ENCODE measurements at regions not wholly inside any gene's neighbourhood (a gene's known extent, or its start where the extent isn't known, plus 50 kb on each side); places are given as distances from the start of the nearest gene placed in this dataset.
"Not testable (repeated sequence)": the region's sequence is repeated elsewhere in the genome, so short reads cannot be mapped to it uniquely, and the experiment has no call there.

- no peak for DNase-seq
Measured at GRCh38 chr6:121596441-121596840, 161.0 kb downstream of the GJA1 start.

GRCh38 chr6:121597654-121598053 lies 162.2 kb downstream of the GJA1 start:
- DNase-seq, result no peak

GRCh38 chr6:121599331-121599730 lies 163.9 kb downstream of the GJA1 start:
- not testable (repeated sequence) for DNase-seq

GRCh38 chr6:121600389-121601168 lies 165.1 kb downstream of the GJA1 start:
- DNase-seq, result no peak

GRCh38 chr6:121603486-121603885 lies 168.0 kb downstream of the GJA1 start:
- no peak for DNase-seq

- no peak for DNase-seq
Measured at GRCh38 chr6:121607721-121608120, 172.3 kb downstream of the GJA1 start.

GRCh38 chr6:121608270-121608669 lies 172.8 kb downstream of the GJA1 start:
- no peak for DNase-seq

GRCh38 chr6:121609281-121609680 lies 173.8 kb downstream of the GJA1 start:
- no peak for DNase-seq

GRCh38 chr6:121612927-121613326 lies 177.5 kb downstream of the GJA1 start:
- DNase-seq, result no peak

- no peak for DNase-seq
Measured at GRCh38 chr6:121614115-121614514, 178.7 kb downstream of the GJA1 start.

- DNase-seq, result no peak
Measured at GRCh38 chr6:121615493-121615892, 180.0 kb downstream of the GJA1 start.

- no peak for DNase-seq
Measured at GRCh38 chr6:121616406-121616805, 181.0 kb downstream of the GJA1 start.

- DNase-seq, result no peak
Measured at GRCh38 chr6:121617388-121617787, 181.9 kb downstream of the GJA1 start.

- no peak for DNase-seq
Measured at GRCh38 chr6:121619013-121619412, 183.6 kb downstream of the GJA1 start.

GRCh38 chr6:121619987-121620740 lies 184.7 kb downstream of the GJA1 start:
- DNase-seq, result no peak

GRCh38 chr6:121627761-121628160 lies 192.3 kb downstream of the GJA1 start:
- no peak for DNase-seq

- no peak for DNase-seq
Measured at GRCh38 chr6:121630716-121631115, 195.3 kb downstream of the GJA1 start.

- not testable (repeated sequence) for DNase-seq
Measured at GRCh38 chr6:121631752-121632151, 196.3 kb downstream of the GJA1 start.

- DNase-seq, result no peak
Measured at GRCh38 chr6:121633309-121633708, 197.9 kb downstream of the GJA1 start.

- not testable (repeated sequence) for DNase-seq
Measured at GRCh38 chr6:121634586-121634985, 199.1 kb downstream of the GJA1 start.

- no peak for DNase-seq
Measured at GRCh38 chr6:121635355-121635754, 199.9 kb downstream of the GJA1 start.

- DNase-seq, result not testable (repeated sequence)
Measured at GRCh38 chr6:121636217-121636616, 200.8 kb downstream of the GJA1 start.

GRCh38 chr6:121639021-121639420 lies 203.6 kb downstream of the GJA1 start:
- no peak for DNase-seq

GRCh38 chr6:121641158-121641557 lies 205.7 kb downstream of the GJA1 start:
- DNase-seq, result no peak
